Caco-2 (cell line): ENCODE measurements at regions not wholly inside any gene's neighbourhood (a gene's known extent, or its start where the extent isn't known, plus 50 kb on each side); places are given as distances from the start of the nearest gene placed in this dataset.

Source experiments
- BruUV-seq: library from RNA; stranded (reverse); fragments of 400-500 nt; replicated peaks from 2 replicates; lab custom pipeline; 2021; lab: Mats Ljungman, UMichigan
- CTCF ChIA-PET: fragments of 300-600 bp; sonication (Branson Sonifier 250); formaldehyde crosslinking; loops from one replicate; lab custom pipeline; 2022; ENCODE audit warnings: antibody characterized with exemption; lab: Charles Lee
- POLR2A ChIA-PET: fragments of 300-600 bp; sonication (Branson Sonifier 250); formaldehyde crosslinking; loops from one replicate; lab custom pipeline; 2022; ENCODE audit warnings: antibody characterized with exemption; lab: Charles Lee
- DNase-seq, 2 experiments: peaks; one replicate each; pipeline versions ENCODE4 v3.0.0 to v3.0.0-alpha.2; 2020 to 2022
- H3K27me3 ChIP-seq: replicated peaks from 2 replicates; pipeline ENCODE4 v1.6.0; 2011; ENCODE audit warnings: low read length; ENCODE audit not compliant: control insufficient read depth, insufficient read depth
- H3K36me3 ChIP-seq: 2 replicates; pipeline ENCODE4 v1.5.1; 2011; ENCODE audit warnings: low read length; ENCODE audit not compliant: control insufficient read depth, insufficient read depth
- H3K4me1 ChIP-seq: fragments of 250-450 bp; sonication (Bioruptor Pico); 2 replicates; pipeline ENCODE4 v1.5.1; 2020; ENCODE audit warnings: mild to moderate bottlenecking
- H3K4me3 ChIP-seq: 2 replicates; pipeline ENCODE4 v1.5.1; 2011; ENCODE audit warnings: low read depth, mild to moderate bottlenecking, control low read depth, low read length
- H3K9me3 ChIP-seq: fragments of 250-450 bp; sonication (Bioruptor Pico); 2 replicates; pipeline ENCODE4 v1.5.1; 2020; ENCODE audit warnings: mild to moderate bottlenecking, moderate library complexity
- H3K27ac Mint-ChIP-seq: one replicate; pipeline ENCODE4 v1.8.0; 2022; ENCODE audit warnings: mixed read lengths; ENCODE audit not compliant: unreplicated experiment
- H3K27me3 Mint-ChIP-seq: one replicate; pipeline ENCODE4 v1.8.0; 2022; ENCODE audit warnings: mixed read lengths; ENCODE audit not compliant: insufficient read depth, unreplicated experiment
- H3K36me3 Mint-ChIP-seq: one replicate; pipeline ENCODE4 v1.8.0; 2022; ENCODE audit warnings: mild to moderate bottlenecking, mixed read lengths; ENCODE audit not compliant: insufficient read depth, unreplicated experiment
- H3K4me1 Mint-ChIP-seq: one replicate; pipeline ENCODE4 v1.8.0; 2022; ENCODE audit warnings: low read depth, mixed read lengths; ENCODE audit not compliant: unreplicated experiment
- H3K4me3 Mint-ChIP-seq: one replicate; pipeline ENCODE4 v1.8.0; 2022; ENCODE audit warnings: mild to moderate bottlenecking, moderate library complexity, mixed read lengths; ENCODE audit not compliant: unreplicated experiment
- H3K9me3 Mint-ChIP-seq: one replicate; pipeline ENCODE4 v1.8.0; 2022; ENCODE audit warnings: mixed read lengths; ENCODE audit not compliant: unreplicated experiment
- CTCF ChIP-seq, 2 experiments: fragments of 200-600 bp in 1 of 2; IDR thresholded peaks; 1 replicate in 1 of 2; 2 replicates in 1 of 2; pipeline versions ENCODE4 v1.5.1 to v1.8.0; 2011 to 2022; ENCODE audit warnings: antibody characterized with exemption in 1 of 2, control low read depth in 1 of 2, inconsistent platforms in 1 of 2, low read depth in 1 of 2, low read length in 1 of 2, mild to moderate bottlenecking in 1 of 2, moderate library complexity in 1 of 2; ENCODE audit not compliant: insufficient read depth in 1 of 2, severe bottlenecking in 1 of 2, unreplicated experiment in 1 of 2
- intact Hi-C: fragments of 100-400 bp; cut with micrococcal nuclease; formaldehyde crosslinking; loops from one replicate; pipeline ENCODE4 v1.10.0; 2022; ENCODE audit not compliant: unreplicated experiment

GRCh38 chr5:106303911-106304310 is 1366.8 kb downstream of the EFNA5 start:
- no peaks in the 10 kb centered on the region for H3K36me3 ChIP-seq
- CTCF ChIA-PET = no interaction called here

DNA sequence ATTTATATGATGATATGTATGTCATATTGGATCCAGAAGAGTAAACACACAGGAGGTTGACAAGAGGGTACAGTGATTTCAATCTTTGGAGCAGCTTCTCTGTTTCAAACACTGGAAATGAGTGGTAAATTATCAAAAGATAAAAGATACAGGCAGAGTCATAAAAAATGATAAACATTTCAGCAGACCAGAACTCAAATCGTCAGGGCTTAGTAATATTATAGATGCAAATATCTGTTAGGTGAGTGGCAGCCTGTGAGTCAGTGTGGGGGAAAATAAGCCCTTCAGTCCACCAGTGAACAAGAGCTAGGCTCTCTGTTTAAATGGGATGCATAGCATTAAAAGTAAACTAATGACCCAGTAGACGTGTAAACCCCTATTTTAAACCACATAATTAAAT is 1378.1 kb downstream of the EFNA5 start:
- Histone ChIP-seq H3K4me1 (no peaks in the 10 kb centered on the region), H3K36me3 (no peaks in the 10 kb centered on the region), H3K4me3 (no peak overlapping the region), H3K27me3 (no peaks in the 10 kb centered on the region), H3K9me3 (no peaks in the 10 kb centered on the region; the same call in 1 of the 2 replicates)
- Mint-ChIP-seq H3K4me1 (no peaks in the 10 kb centered on the region), H3K36me3 (no peaks in the 10 kb centered on the region), H3K27me3 (no peaks in the 10 kb centered on the region), H3K27ac (no peak overlapping the region), H3K9me3 (no peaks in the 10 kb centered on the region), H3K4me3 (no peak overlapping the region)
- no peak for DNase-seq
- TF ChIP-seq CTCF (IDR thresholded peaks at IDR 0.05; ENCODE audit: insufficient read depth in 1 of 2, low read depth in 1 of 2, low read length in 1 of 2, severe bottlenecking in 1 of 2, unreplicated experiment in 1 of 2) = no peak
- intact Hi-C loops = no loop called here
- ChIA-PET CTCF (no interaction called here), POLR2A (no interaction called here)
- no TSS peak for BruUV-seq

More at GRCh38 chr5:106303911-106304310, 1366.8 kb downstream of the EFNA5 start:
- Mint-ChIP-seq H3K9me3 (no peaks in the 10 kb centered on the region), H3K4me3 (no peak overlapping the region), H3K27me3 (no peaks in the 10 kb centered on the region), H3K36me3 (no peaks in the 10 kb centered on the region), H3K4me1 (no peaks in the 10 kb centered on the region), H3K27ac (no peak overlapping the region)
- H3K4me3 ChIP-seq = no peak overlapping the region
- POLR2A ChIA-PET = no interaction called here
- H3K4me1 ChIP-seq = no peaks in the 10 kb centered on the region
- BruUV-seq = no TSS peak
- DNase-seq = no peak
- intact Hi-C loops = no loop called here
- H3K9me3 ChIP-seq = no peaks in the 10 kb centered on the region
- TF ChIP-seq CTCF (IDR thresholded peaks at IDR 0.05; ENCODE audit: insufficient read depth in 1 of 2, low read depth in 1 of 2, low read length in 1 of 2, severe bottlenecking in 1 of 2, unreplicated experiment in 1 of 2) = no peak
- no peaks in the 10 kb centered on the region for H3K27me3 ChIP-seq

DNA sequence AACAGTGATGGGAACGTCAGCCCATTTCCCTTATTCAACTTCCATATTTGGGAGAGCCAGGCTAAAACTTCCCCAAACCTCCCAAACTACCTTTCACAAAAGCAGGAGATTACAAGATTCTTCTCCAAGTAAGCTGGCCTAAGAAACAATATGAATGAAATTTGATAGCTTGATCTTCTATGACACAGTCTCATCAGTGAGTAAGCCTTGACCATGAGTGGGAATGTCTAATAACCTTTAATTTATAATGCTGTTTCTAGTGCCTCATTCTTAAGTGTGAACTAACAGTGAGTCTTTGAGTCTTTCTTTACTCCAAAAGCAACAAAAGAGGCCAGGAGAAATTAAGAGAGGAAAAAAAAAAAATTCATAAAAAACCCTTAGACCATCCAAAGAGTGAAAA is 1379.9 kb downstream of the EFNA5 start:
- H3K9me3 Mint-ChIP-seq = no peaks in the 10 kb centered on the region

More for the DNA sequence above, 1379.9 kb downstream of the EFNA5 start:
- H3K9me3 ChIP-seq = no peaks in the 10 kb centered on the region; the same call in 1 of the 2 replicates
- Mint-ChIP-seq H3K4me3 (no peak overlapping the region), H3K4me1 (no peaks in the 10 kb centered on the region), H3K27ac (no peak overlapping the region), H3K27me3 (no peaks in the 10 kb centered on the region), H3K36me3 (no peaks in the 10 kb centered on the region)
- CTCF ChIA-PET = no interaction called here
- intact Hi-C loops = no loop called here
- H3K27me3 ChIP-seq = no peaks in the 10 kb centered on the region
- TF ChIP-seq CTCF (IDR thresholded peaks at IDR 0.05; ENCODE audit: insufficient read depth in 1 of 2, low read depth in 1 of 2, low read length in 1 of 2, severe bottlenecking in 1 of 2, unreplicated experiment in 1 of 2) = no peak
- no peak for DNase-seq
- no peaks in the 10 kb centered on the region for H3K4me1 ChIP-seq
- BruUV-seq = no TSS peak
- H3K36me3 ChIP-seq = no peaks in the 10 kb centered on the region
- no peak overlapping the region for H3K4me3 ChIP-seq
- POLR2A ChIA-PET = no interaction called here
